SK-N-SH treated with all-trans-retinoic acid at 6 μM for 48 hours (cell line): ENCODE measurements at regions not wholly inside any gene's neighbourhood (a gene's known extent, or its start where the extent isn't known, plus 50 kb on each side); places are given as distances from the start of the nearest gene placed in this dataset.

Experiments used
- ATAC-seq: fragments of 200-7000 bp; cut with Tn5 transposase; 3 replicates; pipeline ENCODE4 v1.9.1; 2020; ENCODE audit warnings: mild to moderate bottlenecking, moderate library complexity
- ARNTL ChIP-seq: fragments of 450-650 bp; formaldehyde crosslinking; IDR thresholded peaks from 2 replicates; pipeline ENCODE4 v1.5.0; 2020; ENCODE audit warnings: low read depth, mild to moderate bottlenecking, moderate library complexity, borderline replicate concordance
- BACH2 ChIP-seq: fragments of 250-450 bp; sonication (Bioruptor Pico); IDR thresholded peaks from 2 replicates; pipeline ENCODE4 v1.9.0; 2021; ENCODE audit warnings: mild to moderate bottlenecking, borderline replicate concordance
- CREB5 ChIP-seq: fragments of 250-450 bp; sonication (Bioruptor Pico); IDR thresholded peaks from 2 replicates; pipeline ENCODE4 v1.5.1; 2020; ENCODE audit warnings: low read depth, mild to moderate bottlenecking, moderate library complexity
- CSDC2 ChIP-seq: fragments of 250-450 bp; sonication (Bioruptor Pico); IDR thresholded peaks from 2 replicates; pipeline ENCODE4 v1.5.0; 2020; ENCODE audit warnings: mild to moderate bottlenecking, moderate library complexity
- CSRNP3 ChIP-seq: fragments of 250-450 bp; sonication (Bioruptor Pico); IDR thresholded peaks from 2 replicates; pipeline ENCODE4 v1.5.1; 2021; ENCODE audit warnings: mild to moderate bottlenecking, moderate library complexity
- ESRRG ChIP-seq: fragments of 250-450 bp; sonication (Bioruptor Pico); IDR thresholded peaks from 2 replicates; pipeline ENCODE4 v1.6.1; 2021; ENCODE audit warnings: mild to moderate bottlenecking
- GLIS3 ChIP-seq: fragments of 250-450 bp; sonication (Bioruptor Pico); IDR thresholded peaks from 2 replicates; pipeline ENCODE4 v1.5.0; 2020; ENCODE audit warnings: mild to moderate bottlenecking, moderate library complexity
- OSR1 ChIP-seq: fragments of 250-450 bp; sonication (Bioruptor Pico); IDR thresholded peaks from 2 replicates; pipeline ENCODE4 v1.8.0; 2022; ENCODE audit warnings: moderate library complexity, mild to moderate bottlenecking, inconsistent platforms
- PATZ1 ChIP-seq: fragments of 250-450 bp; sonication (Bioruptor Pico); IDR thresholded peaks from 2 replicates; pipeline ENCODE4 v1.8.0; 2020; ENCODE audit warnings: mild to moderate bottlenecking, moderate library complexity, borderline replicate concordance
- POU6F1 ChIP-seq: fragments of 250-450 bp; sonication (Bioruptor Pico); IDR thresholded peaks from 2 replicates; pipeline ENCODE4 v1.8.0; 2021; ENCODE audit warnings: low read depth, mild to moderate bottlenecking, moderate library complexity, borderline replicate concordance
- PPARA ChIP-seq: fragments of 250-450 bp; sonication (Bioruptor Pico); IDR thresholded peaks from 2 replicates; pipeline ENCODE4 v1.5.0; 2020; ENCODE audit warnings: mild to moderate bottlenecking, borderline replicate concordance
- RARB ChIP-seq: fragments of 250-450 bp; sonication (Bioruptor Pico); IDR thresholded peaks from 2 replicates; pipeline ENCODE4 v1.8.0; 2021; ENCODE audit warnings: mild to moderate bottlenecking, moderate library complexity
- TCF4 ChIP-seq: fragments of 250-450 bp; sonication (Bioruptor Pico); IDR thresholded peaks from 2 replicates; pipeline ENCODE4 v1.8.0; 2021; ENCODE audit warnings: mild to moderate bottlenecking, moderate library complexity, borderline replicate concordance
- TOX ChIP-seq: fragments of 250-450 bp; sonication (Bioruptor Pico); IDR thresholded peaks from 2 replicates; pipeline ENCODE4 v1.8.0; 2021; ENCODE audit warnings: mild to moderate bottlenecking, moderate library complexity, borderline replicate concordance
- TSHZ2 ChIP-seq: fragments of 250-450 bp; sonication (Bioruptor Pico); IDR thresholded peaks from 2 replicates; pipeline ENCODE4 v1.5.0; 2020; ENCODE audit warnings: mild to moderate bottlenecking, moderate library complexity
- ZFP3 ChIP-seq: fragments of 250-450 bp; sonication (Bioruptor Pico); IDR thresholded peaks from 2 replicates; pipeline ENCODE4 v1.5.0; 2020; ENCODE audit warnings: mild to moderate bottlenecking, moderate library complexity
- ZFP30 ChIP-seq: fragments of 450-650 bp; formaldehyde crosslinking; IDR thresholded peaks from 2 replicates; pipeline ENCODE4 v1.5.0; 2022; ENCODE audit warnings: mild to moderate bottlenecking, moderate library complexity
- ZNF565 ChIP-seq: fragments of 450-650 bp; formaldehyde crosslinking; conservative IDR thresholded peaks from 2 replicates; pipeline ENCODE4 v1.5.0; 2020; ENCODE audit warnings: low read depth, mild to moderate bottlenecking, moderate library complexity
- ZNF70 ChIP-seq: fragments of 450-650 bp; formaldehyde crosslinking; IDR thresholded peaks from 2 replicates; pipeline ENCODE4 v1.5.0; 2020; ENCODE audit warnings: mild to moderate bottlenecking, moderate library complexity
- ZNF8 ChIP-seq: fragments of 450-650 bp; formaldehyde crosslinking; IDR thresholded peaks from 2 replicates; pipeline ENCODE4 v1.5.0; 2020; ENCODE audit warnings: mild to moderate bottlenecking, moderate library complexity

GRCh38 chr21:16532840-16533239 lies 803.1 kb downstream of the USP25 start:
- ATAC-seq, result no peak
- TF ChIP-seq ZNF8 (CRISPR knock-in tag) (no peak), POU6F1 (CRISPR knock-in tag) (no peak), GLIS3 (CRISPR knock-in tag) (no peak), TCF4 (CRISPR knock-in tag) (no peak), ZNF70 (no peak), ZFP3 (CRISPR knock-in tag) (no peak), CREB5 (CRISPR knock-in tag) (no peak)

- no peak for TF ChIP-seq ZNF565
- TF ChIP-seq TOX (CRISPR knock-in tag), result no peak
- TF ChIP-seq TCF4 (CRISPR knock-in tag), result no peak
- TF ChIP-seq ARNTL (CRISPR knock-in tag), result no peak
- TF ChIP-seq ZNF8 (CRISPR knock-in tag), result no peak
- TF ChIP-seq GLIS3 (CRISPR knock-in tag), result no peak
- TF ChIP-seq PPARA, result no peak
- no peak for TF ChIP-seq BACH2 (CRISPR knock-in tag)
- no peak for TF ChIP-seq CSRNP3
- no peak for TF ChIP-seq PATZ1 (CRISPR knock-in tag)
- TF ChIP-seq POU6F1 (CRISPR knock-in tag), result no peak
- no peak for TF ChIP-seq TSHZ2 (CRISPR knock-in tag)
- no peak for TF ChIP-seq CSDC2 (CRISPR knock-in tag)
- no peak for TF ChIP-seq OSR1 (CRISPR knock-in tag)
- TF ChIP-seq CREB5 (CRISPR knock-in tag), result no peak
- TF ChIP-seq ZFP30 (CRISPR knock-in tag), result no peak
- TF ChIP-seq ESRRG (CRISPR knock-in tag), result no peak
- TF ChIP-seq RARB (CRISPR knock-in tag), result no peak
- peak; percentile 28 for ATAC-seq
Observed at GRCh38 chr21:16533692-16534407, 804.1 kb downstream of the USP25 start.
